GM19438 (cell line): ENCODE measurements at regions not wholly inside any gene's neighbourhood (a gene's known extent, or its start where the extent isn't known, plus 50 kb on each side); places are given as distances from the start of the nearest gene placed in this dataset.

ENCODE experiments used
- ATAC-seq: cut with Tn5 transposase; IDR thresholded peaks from one replicate; pipeline ENCODE4 v1.9.1; 2021; ENCODE audit warnings: low read depth; ENCODE audit not compliant: unreplicated experiment

- ATAC-seq: no peak
Observed at GRCh38 chr20:55615818-55616217, 389.5 kb downstream of the CBLN4 start.

GRCh38 chr20:55614220-55614757 lies 391.0 kb downstream of the CBLN4 start:
- no peak for ATAC-seq

- no peak for ATAC-seq
Observed at GRCh38 chr20:55610756-55611155, 394.6 kb downstream of the CBLN4 start.

- ATAC-seq: no peak
Observed at GRCh38 chr20:55605594-55605993, 399.7 kb downstream of the CBLN4 start.

GRCh38 chr20:55597526-55597925 lies 407.8 kb downstream of the CBLN4 start:
- no peak for ATAC-seq

GRCh38 chr20:55596431-55596830 lies 408.9 kb downstream of the CBLN4 start:
- ATAC-seq: no peak

- no peak for ATAC-seq
Observed at GRCh38 chr20:55592866-55593265, 412.5 kb downstream of the CBLN4 start.

GRCh38 chr20:55586610-55587009 lies 418.7 kb downstream of the CBLN4 start:
- no peak for ATAC-seq

GRCh38 chr20:55584964-55585363 lies 420.4 kb downstream of the CBLN4 start:
- ATAC-seq: no peak

- no peak for ATAC-seq
Observed at GRCh38 chr20:55584307-55584706, 421.0 kb downstream of the CBLN4 start.

- no peak for ATAC-seq
Observed at GRCh38 chr20:55583036-55583435, 422.3 kb downstream of the CBLN4 start.

- ATAC-seq: no peak
Observed at GRCh38 chr20:55582498-55582897, 422.8 kb downstream of the CBLN4 start.

- no peak for ATAC-seq
Observed at GRCh38 chr20:55581519-55581918, 423.8 kb downstream of the CBLN4 start.

- ATAC-seq: no peak
Observed at GRCh38 chr20:55580475-55580874, 424.8 kb downstream of the CBLN4 start.

- ATAC-seq: no peak
Observed at GRCh38 chr20:55579802-55580201, 425.5 kb downstream of the CBLN4 start.

GRCh38 chr20:55576981-55577380 lies 428.3 kb downstream of the CBLN4 start:
- no peak for ATAC-seq

- no peak for ATAC-seq
Observed at GRCh38 chr20:55569084-55569483, 436.2 kb downstream of the CBLN4 start.

GRCh38 chr20:55567826-55568225 lies 437.5 kb downstream of the CBLN4 start:
- no peak for ATAC-seq

GRCh38 chr20:55565096-55565773 lies 440.1 kb downstream of the CBLN4 start:
- ATAC-seq: no peak

GRCh38 chr20:55561259-55561658 lies 444.1 kb downstream of the CBLN4 start:
- ATAC-seq: no peak

GRCh38 chr20:55557191-55557590 lies 448.1 kb downstream of the CBLN4 start:
- ATAC-seq: no peak

- ATAC-seq: no peak
Observed at GRCh38 chr20:55555075-55555650, 450.2 kb downstream of the CBLN4 start.
